ENCODE measurements at regions not wholly inside any gene's neighbourhood (a gene's known extent, or its start where the extent isn't known, plus 50 kb on each side); places are given as distances from the start of the nearest gene placed in this dataset.

DNA sequence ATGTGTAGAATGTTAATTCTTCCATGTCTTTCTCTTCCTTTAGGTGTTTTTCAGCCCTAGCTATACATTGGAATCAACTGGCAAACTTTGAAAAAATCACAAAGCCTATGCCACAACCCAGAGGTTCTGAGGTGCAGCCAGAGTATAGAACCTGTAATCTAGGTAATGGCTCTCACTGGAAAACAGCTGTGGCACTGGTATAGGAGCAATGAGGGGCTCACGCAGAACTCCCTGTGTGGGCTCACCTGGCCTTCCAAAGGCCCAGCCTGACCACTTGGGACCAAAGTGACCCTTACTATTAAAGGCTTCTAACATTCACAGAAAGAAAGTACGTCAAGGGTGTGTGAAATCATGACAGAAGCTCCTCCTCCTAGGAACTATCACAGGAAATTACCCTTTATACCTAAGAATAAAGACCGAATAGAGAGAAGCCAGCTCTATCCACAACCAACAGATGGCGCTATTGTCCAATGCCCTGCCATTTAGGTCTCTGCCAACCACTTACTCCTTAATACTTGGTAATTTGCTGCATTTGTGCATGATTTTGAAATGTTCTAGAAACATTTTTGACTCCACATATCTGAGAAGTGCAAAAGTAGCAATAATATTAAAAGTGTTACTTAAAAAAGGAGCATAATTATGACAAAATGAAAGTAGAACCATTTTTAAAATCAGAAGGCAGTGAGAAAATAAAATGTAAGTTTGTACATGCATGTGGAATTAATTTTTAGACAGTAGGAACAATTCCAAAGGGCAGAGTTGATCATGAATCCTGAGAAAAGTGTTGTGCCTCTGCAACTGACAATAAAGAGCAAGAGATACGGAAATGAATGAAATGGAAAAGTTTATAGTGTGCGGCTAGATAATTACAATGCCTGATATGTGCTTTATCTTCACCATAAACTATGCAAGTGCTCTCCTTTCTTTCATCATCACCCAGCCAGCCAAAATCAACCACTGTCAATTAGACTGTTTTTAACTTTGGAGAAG is 93.1 kb upstream of the HAO2 start (continued):
- TF ChIP-seq CTCF (IDR thresholded peaks at IDR 0.05 in 2 of 3, conservative IDR thresholded peaks at IDR 0.05 in 1 of 3; ENCODE audit: control insufficient read depth in 2 of 3, extremely low read depth in 1 of 3, insufficient read depth in 1 of 3, low read depth in 3 of 3, low read length in 3 of 3) (peak; percentile 80 to 95 (median 92)), POLR2A (IDR thresholded peaks at IDR 0.05; ENCODE audit: low read depth, low read length) (no peak), RAD21 (IDR thresholded peaks at IDR 0.05; ENCODE audit: insufficient read depth, low read depth, low read length) (peak; percentile 72), ZNF384 (IDR thresholded peaks at IDR 0.05; ENCODE audit: borderline replicate concordance, low read depth, low read length) (no peak), SRF (IDR thresholded peaks at IDR 0.05; ENCODE audit: low read depth in 2 of 2, low read length in 2 of 2) (no peak), SMAD1 (IDR thresholded peaks at IDR 0.05; ENCODE audit: low read depth, partially characterized antibody) (no peak), FOXM1 (IDR thresholded peaks at IDR 0.05; ENCODE audit: low read depth, low read length) (no peak), ATF7 (IDR thresholded peaks at IDR 0.05; ENCODE audit: low read depth) (no peak)
- TF ChIP-seq, protein P1, sequence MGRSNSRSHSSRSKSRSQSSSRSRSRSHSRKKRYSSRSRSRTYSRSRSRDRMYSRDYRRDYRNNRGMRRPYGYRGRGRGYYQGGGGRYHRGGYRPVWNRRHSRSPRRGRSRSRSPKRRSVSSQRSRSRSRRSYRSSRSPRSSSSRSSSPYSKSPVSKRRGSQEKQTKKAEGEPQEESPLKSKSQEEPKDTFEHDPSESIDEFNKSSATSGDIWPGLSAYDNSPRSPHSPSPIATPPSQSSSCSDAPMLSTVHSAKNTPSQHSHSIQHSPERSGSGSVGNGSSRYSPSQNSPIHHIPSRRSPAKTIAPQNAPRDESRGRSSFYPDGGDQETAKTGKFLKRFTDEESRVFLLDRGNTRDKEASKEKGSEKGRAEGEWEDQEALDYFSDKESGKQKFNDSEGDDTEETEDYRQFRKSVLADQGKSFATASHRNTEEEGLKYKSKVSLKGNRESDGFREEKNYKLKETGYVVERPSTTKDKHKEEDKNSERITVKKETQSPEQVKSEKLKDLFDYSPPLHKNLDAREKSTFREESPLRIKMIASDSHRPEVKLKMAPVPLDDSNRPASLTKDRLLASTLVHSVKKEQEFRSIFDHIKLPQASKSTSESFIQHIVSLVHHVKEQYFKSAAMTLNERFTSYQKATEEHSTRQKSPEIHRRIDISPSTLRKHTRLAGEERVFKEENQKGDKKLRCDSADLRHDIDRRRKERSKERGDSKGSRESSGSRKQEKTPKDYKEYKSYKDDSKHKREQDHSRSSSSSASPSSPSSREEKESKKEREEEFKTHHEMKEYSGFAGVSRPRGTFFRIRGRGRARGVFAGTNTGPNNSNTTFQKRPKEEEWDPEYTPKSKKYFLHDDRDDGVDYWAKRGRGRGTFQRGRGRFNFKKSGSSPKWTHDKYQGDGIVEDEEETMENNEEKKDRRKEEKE (IDR thresholded peaks at IDR 0.05), result no peak

All from GM12878 (cell line).